Adrenal gland (tissue), 9 donors: ENCODE measurements at regions not wholly inside any gene's neighbourhood (a gene's known extent, or its start where the extent isn't known, plus 50 kb on each side); places are given as distances from the start of the nearest gene placed in this dataset.
"Not testable (repeated sequence)": the region's sequence is repeated elsewhere in the genome, so short reads cannot be mapped to it uniquely, and the experiment has no call there.

Source experiments
- DNase-seq, 7 donors: peaks; one replicate each; pipeline ENCODE4 v3.0.0-alpha.2; 2019 to 2020
- H3K27ac ChIP-seq, 5 donors: fragments of 200-600 bp; sonication (generic) in 4 of 5; 1 replicate in 3 of 5; 2 replicates in 2 of 5; pipeline versions ENCODE4 v1.5.1 to v1.8.0; 2016 to 2020; ENCODE audit warnings: mild to moderate bottlenecking in 1 of 5
- H3K27me3 ChIP-seq: fragments of 200-600 bp; 2 replicates; pipeline ENCODE4 v1.8.0; 2021
- H3K36me3 ChIP-seq, 2 donors: fragments of 200-600 bp; replicated peaks in 1 of 2; 1 replicate in 1 of 2; 2 replicates in 1 of 2; pipeline versions ENCODE4 v1.5.1 to v1.8.0; 2018 to 2022
- H3K4me1 ChIP-seq, 2 donors: fragments of 200-600 bp; replicated peaks in 1 of 2; 1 replicate in 1 of 2; 2 replicates in 1 of 2; pipeline versions ENCODE4 v1.5.1 to v1.8.0; 2018 to 2021
- H3K4me3 ChIP-seq, 4 donors: fragments of 200-600 bp; sonication (generic) in 3 of 4; one replicate each; pipeline ENCODE4 v1.5.1; 2016 to 2018
- H3K9me3 ChIP-seq, 3 donors: fragments of 200-600 bp; sonication (generic) in 1 of 3; replicated peaks in 1 of 3; 1 replicate in 2 of 3; 2 replicates in 1 of 3; pipeline versions ENCODE4 v1.5.1 to v1.8.0; 2016 to 2021
- CTCF ChIP-seq, 6 experiments: fragments of 450-650 bp in 4 of 6; fragments of 200-600 bp in 2 of 6; sonication (generic) in 1 of 6; IDR thresholded peaks; 1 replicate in 5 of 6; 2 replicates in 1 of 6; pipeline versions ENCODE4 v1.5.1 to v1.8.0; 2016 to 2021; ENCODE audit warnings: antibody characterized with exemption in 6 of 6, mild to moderate bottlenecking in 2 of 6, moderate library complexity in 1 of 6
- POLR2A ChIP-seq, 2 donors: fragments of 450-650 bp; IDR thresholded peaks; one replicate each; pipeline ENCODE4 v1.6.1; 2017; ENCODE audit warnings: antibody characterized with exemption in 2 of 2, mild to moderate bottlenecking in 2 of 2, moderate library complexity in 1 of 2
- WGBS, 4 donors: extraction: QIAGEN DNeasy Blood & Tissue Kit in 2 of 4; methylation state at CpG; one replicate each; pipeline versions ENCODE4 v1.1.5 to v1.1.7; 2013 to 2017; 5-methylcytosine and 5-hydroxymethylcytosine counted together
- intact Hi-C, 2 donors: fragments of 100-400 bp; cut with DNase I; formaldehyde crosslinking; loops; one replicate each; pipeline versions ENCODE4 v1.14.1 to v1.15.0; 2022 to 2023
- donor health status: healthy with polysubstance abuse.
- donor health status: Bipolar disorder and iron deficiency.
- donor health status: DM: yes; HTN: yes; CAD: no.
- donor health status: DM: no; HTN: no; CAD: no.
- donor health status: DM: no; HTN: no; CAD: no.

- Histone ChIP-seq H3K27ac (no peak overlapping the region), H3K36me3 (no peaks in the 10 kb centered on the region), H3K27me3 (no peaks in the 10 kb centered on the region), H3K4me3 (no peak overlapping the region), H3K9me3 (no peaks in the 10 kb centered on the region), H3K4me1 (no peaks in the 10 kb centered on the region)
- intact Hi-C loops, result no loop called here
- no peak for DNase-seq
- TF ChIP-seq CTCF (IDR thresholded peaks at IDR 0.05) (no peak), POLR2A (IDR thresholded peaks at IDR 0.05) (no peak)
- WGBS, 4 donors, result 54 to 62% (median 57%) methylated on average over 3 of the region's 3 CpGs
Measured at GRCh38 chr2:35963824-35964223, 391.8 kb upstream of the CRIM1 start.

- Histone ChIP-seq H3K27me3 (no peaks in the 10 kb centered on the region), H3K4me3 (no peak overlapping the region), H3K27ac (no peak overlapping the region), H3K4me1 (no peaks in the 10 kb centered on the region), H3K9me3 (no peaks in the 10 kb centered on the region), H3K36me3 (no peaks in the 10 kb centered on the region)
- WGBS, 4 donors, result 70 to 77% (median 73%) methylated on average over 2 of the region's 2 CpGs
- no peak for DNase-seq
- no peak for TF ChIP-seq CTCF (IDR thresholded peaks at IDR 0.05)
- TF ChIP-seq POLR2A (IDR thresholded peaks at IDR 0.05), result no peak
- intact Hi-C loops, result no loop called here
Measured at GRCh38 chr2:35963357-35963756, 392.2 kb upstream of the CRIM1 start.

GRCh38 chr2:35962585-35963146 is 392.9 kb upstream of the CRIM1 start:
- DNase-seq, result no peak
- WGBS, 4 donors, result 75 to 86% (median 82%) methylated on average over 4 of the region's 4 CpGs
- Histone ChIP-seq H3K9me3 (no peaks in the 10 kb centered on the region), H3K36me3 (no peaks in the 10 kb centered on the region), H3K4me1 (no peaks in the 10 kb centered on the region), H3K27me3 (no peaks in the 10 kb centered on the region), H3K4me3 (no peak overlapping the region), H3K27ac (no peak overlapping the region)
- intact Hi-C loops, result no loop called here
- no peak for TF ChIP-seq CTCF (IDR thresholded peaks at IDR 0.05)
- no peak for TF ChIP-seq POLR2A (IDR thresholded peaks at IDR 0.05)

- Histone ChIP-seq H3K36me3 (no peaks in the 10 kb centered on the region), H3K4me3 (no peak overlapping the region), H3K27ac (no peak overlapping the region), H3K9me3 (no peaks in the 10 kb centered on the region), H3K27me3 (no peaks in the 10 kb centered on the region), H3K4me1 (no peaks in the 10 kb centered on the region)
- 60 to 86% (median 77%) methylated on average over 1 of the region's 1 CpG for WGBS, 4 donors
- intact Hi-C loops, result no loop called here
- DNase-seq, result no peak
- TF ChIP-seq CTCF (IDR thresholded peaks at IDR 0.05), result no peak
- TF ChIP-seq POLR2A (IDR thresholded peaks at IDR 0.05), result no peak
Measured at GRCh38 chr2:35960596-35960995, 395.0 kb upstream of the CRIM1 start.

GRCh38 chr2:35957053-35957452 is 398.5 kb upstream of the CRIM1 start:
- 91 to 96% (median 93%) methylated on average over 10 of the region's 10 CpGs for WGBS, 4 donors
- H3K4me1 ChIP-seq, intact Hi-C loops, H3K9me3 ChIP-seq, DNase-seq, H3K27me3 ChIP-seq, H3K36me3 ChIP-seq, H3K4me3 ChIP-seq, H3K27ac ChIP-seq: not testable (repeated sequence)
